ENCODE measurements at regions not wholly inside any gene's neighbourhood (a gene's known extent, or its start where the extent isn't known, plus 50 kb on each side); places are given as distances from the start of the nearest gene placed in this dataset.

GRCh38 chr16:66172463-66172862 lies 194.0 kb upstream of the CDH5 start:
- H3K9me3 Mint-ChIP-seq, result no peaks in the 10 kb centered on the region; the same call in 1 of the 2 replicates
- no peak for DNase-seq
- no peaks in the 10 kb centered on the region for H3K4me1 Mint-ChIP-seq (ENCODE audit: low read depth)
- no peak overlapping the region for H3K4me3 Mint-ChIP-seq
- no peaks in the 10 kb centered on the region for H3K36me3 Mint-ChIP-seq (ENCODE audit: low read depth)
- peaks cover 29% of the 10 kb centered on the region for H3K27me3 Mint-ChIP-seq (ENCODE audit: insufficient read depth)
- TF ChIP-seq, protein P1, sequence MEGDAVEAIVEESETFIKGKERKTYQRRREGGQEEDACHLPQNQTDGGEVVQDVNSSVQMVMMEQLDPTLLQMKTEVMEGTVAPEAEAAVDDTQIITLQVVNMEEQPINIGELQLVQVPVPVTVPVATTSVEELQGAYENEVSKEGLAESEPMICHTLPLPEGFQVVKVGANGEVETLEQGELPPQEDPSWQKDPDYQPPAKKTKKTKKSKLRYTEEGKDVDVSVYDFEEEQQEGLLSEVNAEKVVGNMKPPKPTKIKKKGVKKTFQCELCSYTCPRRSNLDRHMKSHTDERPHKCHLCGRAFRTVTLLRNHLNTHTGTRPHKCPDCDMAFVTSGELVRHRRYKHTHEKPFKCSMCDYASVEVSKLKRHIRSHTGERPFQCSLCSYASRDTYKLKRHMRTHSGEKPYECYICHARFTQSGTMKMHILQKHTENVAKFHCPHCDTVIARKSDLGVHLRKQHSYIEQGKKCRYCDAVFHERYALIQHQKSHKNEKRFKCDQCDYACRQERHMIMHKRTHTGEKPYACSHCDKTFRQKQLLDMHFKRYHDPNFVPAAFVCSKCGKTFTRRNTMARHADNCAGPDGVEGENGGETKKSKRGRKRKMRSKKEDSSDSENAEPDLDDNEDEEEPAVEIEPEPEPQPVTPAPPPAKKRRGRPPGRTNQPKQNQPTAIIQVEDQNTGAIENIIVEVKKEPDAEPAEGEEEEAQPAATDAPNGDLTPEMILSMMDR (IDR thresholded peaks at IDR 0.05), result no peak
- no peak overlapping the region for H3K27ac Mint-ChIP-seq

GRCh38 chr16:66171578-66171977 lies 194.9 kb upstream of the CDH5 start:
- TF ChIP-seq, protein P1 (IDR thresholded peaks at IDR 0.05), result no peak
- Mint-ChIP-seq H3K4me1 (ENCODE audit: low read depth) (no peaks in the 10 kb centered on the region), H3K27me3 (ENCODE audit: insufficient read depth) (peaks cover 34% of the 10 kb centered on the region), H3K4me3 (no peak overlapping the region), H3K36me3 (ENCODE audit: low read depth) (no peaks in the 10 kb centered on the region), H3K27ac (no peak overlapping the region), H3K9me3 (no peaks in the 10 kb centered on the region; the same call in 1 of the 2 replicates)
- DNase-seq, result no peak

DNA sequence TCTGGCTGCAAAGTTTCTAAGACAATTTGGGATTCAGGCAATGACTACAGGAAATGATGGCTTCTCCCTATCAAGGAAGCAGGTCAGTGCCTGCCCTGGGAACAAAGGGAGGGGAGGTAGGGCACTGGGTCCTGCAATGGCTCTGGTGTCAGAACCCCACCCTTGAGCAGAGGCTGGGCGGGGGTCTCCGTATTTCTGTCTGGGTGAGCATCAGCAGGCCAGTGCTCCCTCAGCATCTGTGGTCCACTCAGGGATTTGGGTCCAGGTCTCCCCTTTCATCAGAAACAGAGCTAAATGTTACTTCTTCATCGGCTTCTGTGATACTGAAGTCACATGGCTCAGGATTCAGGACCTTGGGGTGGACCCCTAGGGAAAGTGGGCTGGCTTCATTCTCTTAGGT lies 195.5 kb upstream of the CDH5 start:
- H3K27ac Mint-ChIP-seq, result no peak overlapping the region
- no peak overlapping the region for H3K4me3 Mint-ChIP-seq
- DNase-seq, result no peak
- H3K27me3 Mint-ChIP-seq (ENCODE audit: insufficient read depth), result peaks cover 28% of the 10 kb centered on the region
- no peaks in the 10 kb centered on the region for H3K36me3 Mint-ChIP-seq (ENCODE audit: low read depth)
- no peaks in the 10 kb centered on the region for H3K4me1 Mint-ChIP-seq (ENCODE audit: low read depth)
- TF ChIP-seq, protein P1 (IDR thresholded peaks at IDR 0.05), result no peak
- no peaks in the 10 kb centered on the region; the same call in 1 of the 2 replicates for H3K9me3 Mint-ChIP-seq

DNA sequence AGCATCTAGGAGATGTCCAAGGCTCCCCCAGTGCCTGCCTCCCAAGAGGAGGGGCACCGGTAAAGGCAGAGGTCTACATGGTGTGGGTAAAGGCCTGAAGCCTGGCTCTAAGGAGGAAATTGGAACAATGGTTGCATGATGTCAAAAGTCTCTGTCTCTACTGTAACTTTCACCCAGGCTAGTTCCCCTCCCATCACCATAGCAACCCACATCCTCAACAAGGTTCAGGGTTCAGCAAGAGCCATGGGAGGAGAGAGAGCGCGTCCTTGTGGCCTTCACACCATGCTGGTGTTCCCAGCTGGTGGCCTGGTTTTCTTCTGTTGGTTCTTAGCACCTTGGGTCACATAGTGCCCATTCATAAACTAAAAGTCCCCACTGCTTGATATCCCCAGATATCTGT lies 196.7 kb upstream of the CDH5 start:
- H3K36me3 Mint-ChIP-seq (ENCODE audit: low read depth), result no peaks in the 10 kb centered on the region
- H3K4me1 Mint-ChIP-seq (ENCODE audit: low read depth), result no peaks in the 10 kb centered on the region
- H3K4me3 Mint-ChIP-seq, result no peak overlapping the region
- no peaks in the 10 kb centered on the region; the same call in 1 of the 2 replicates for H3K9me3 Mint-ChIP-seq
- no peak overlapping the region for H3K27ac Mint-ChIP-seq
- TF ChIP-seq, protein P1 (IDR thresholded peaks at IDR 0.05), result no peak
- H3K27me3 Mint-ChIP-seq (ENCODE audit: insufficient read depth), result peaks cover 29% of the 10 kb centered on the region
- DNase-seq, result no peak

DNA sequence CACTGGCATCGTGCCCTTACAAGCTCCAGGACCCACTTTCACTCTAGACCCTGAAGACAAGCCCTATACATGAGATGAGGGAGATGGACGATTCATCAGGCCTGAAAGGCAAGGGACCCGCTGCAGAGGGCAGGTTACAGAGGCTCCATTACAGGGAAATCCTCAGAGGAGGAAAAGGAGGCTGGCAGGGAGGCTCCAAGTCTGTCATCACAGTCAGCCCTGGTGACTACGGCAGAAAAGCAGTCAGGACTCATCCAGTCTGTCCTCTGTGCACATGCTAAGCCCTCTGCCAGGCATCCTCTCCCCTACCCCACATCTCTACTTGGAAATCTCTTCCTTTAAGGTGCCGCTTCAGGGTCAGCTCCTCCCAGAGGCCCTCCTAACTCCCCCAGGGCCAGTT lies 197.7 kb upstream of the CDH5 start:
- Mint-ChIP-seq H3K27ac (no peak overlapping the region), H3K9me3 (no peaks in the 10 kb centered on the region; the same call in 1 of the 2 replicates), H3K4me3 (no peak overlapping the region), H3K27me3 (ENCODE audit: insufficient read depth) (peaks cover 29% of the 10 kb centered on the region), H3K36me3 (ENCODE audit: low read depth) (no peaks in the 10 kb centered on the region), H3K4me1 (ENCODE audit: low read depth) (no peaks in the 10 kb centered on the region)
- TF ChIP-seq, protein P1 (IDR thresholded peaks at IDR 0.05), result no peak
- DNase-seq, result no peak
